ENCODE measurements at regions not wholly inside any gene's neighbourhood (a gene's known extent, or its start where the extent isn't known, plus 50 kb on each side); places are given as distances from the start of the nearest gene placed in this dataset.

DNA sequence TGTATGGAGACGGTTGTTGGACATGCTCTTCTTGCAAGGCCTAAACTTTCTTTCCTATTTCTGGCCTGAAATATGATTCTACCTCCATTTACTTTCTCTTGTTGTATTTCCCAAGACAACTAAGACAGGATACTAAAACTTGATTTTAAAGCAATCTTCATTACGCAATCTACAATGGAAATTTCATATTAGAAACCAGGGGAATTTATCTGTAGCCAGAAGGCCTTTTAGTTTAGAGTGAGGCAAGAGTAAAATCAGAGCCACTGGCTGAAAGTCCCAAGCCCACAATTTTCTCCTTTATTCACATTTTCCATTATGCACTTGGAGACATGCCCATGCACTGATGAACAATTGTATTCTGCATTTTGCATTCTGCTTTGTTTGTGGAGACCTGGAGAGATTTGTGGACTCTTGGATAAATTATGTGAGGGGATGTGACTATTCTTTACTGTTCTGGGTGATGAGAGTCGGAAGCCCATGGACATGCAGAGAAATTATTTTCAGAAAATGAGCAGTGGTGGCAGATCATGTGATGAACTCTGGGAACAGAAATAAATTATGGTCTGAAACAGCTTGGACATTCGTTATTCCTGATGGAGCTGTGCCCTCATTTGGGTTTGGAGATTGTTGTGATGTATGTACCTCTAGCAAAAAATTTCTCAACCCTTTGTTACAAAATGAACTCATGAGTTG lies 336.8 kb downstream of the SEC16B start:
- no peak for DNase-seq

DNA sequence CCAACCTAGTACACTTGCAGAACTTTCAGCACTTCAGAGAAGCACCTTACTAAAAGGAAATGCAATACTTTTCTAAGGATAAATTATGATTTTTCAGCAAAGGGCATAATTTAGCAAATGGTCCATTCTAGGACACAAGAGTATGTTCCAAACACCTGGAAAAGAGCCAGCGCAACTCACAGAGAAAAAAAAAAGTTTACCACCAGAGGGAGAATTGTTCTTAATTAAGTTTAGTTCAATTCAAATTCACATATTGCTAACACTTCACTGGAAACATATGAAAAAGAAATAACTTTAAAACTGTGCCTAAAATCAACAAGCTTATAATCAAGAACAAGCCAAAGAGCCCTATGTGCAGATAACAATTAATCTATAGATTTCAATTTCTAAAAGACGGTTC lies 338.1 kb downstream of the SEC16B start:
- DNase-seq = no peak

DNA sequence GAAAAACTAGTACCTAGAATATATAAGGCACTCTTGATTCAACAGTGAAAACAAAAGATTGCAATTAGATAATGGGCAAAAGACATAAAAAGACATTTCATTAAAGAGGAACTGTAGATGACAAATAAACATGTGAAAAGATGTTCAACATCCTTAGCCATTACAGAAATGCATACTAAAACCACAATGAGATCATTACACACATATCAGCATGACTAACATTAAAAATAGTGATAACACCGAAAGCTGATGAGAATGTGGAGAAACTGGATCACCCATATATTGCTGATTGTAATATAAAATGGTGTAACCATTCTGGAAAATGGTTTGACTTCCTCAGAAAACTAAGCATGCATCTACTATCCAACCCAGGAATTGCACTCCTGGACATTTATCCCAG lies 340.3 kb downstream of the SEC16B start:
- no peak for DNase-seq

DNA sequence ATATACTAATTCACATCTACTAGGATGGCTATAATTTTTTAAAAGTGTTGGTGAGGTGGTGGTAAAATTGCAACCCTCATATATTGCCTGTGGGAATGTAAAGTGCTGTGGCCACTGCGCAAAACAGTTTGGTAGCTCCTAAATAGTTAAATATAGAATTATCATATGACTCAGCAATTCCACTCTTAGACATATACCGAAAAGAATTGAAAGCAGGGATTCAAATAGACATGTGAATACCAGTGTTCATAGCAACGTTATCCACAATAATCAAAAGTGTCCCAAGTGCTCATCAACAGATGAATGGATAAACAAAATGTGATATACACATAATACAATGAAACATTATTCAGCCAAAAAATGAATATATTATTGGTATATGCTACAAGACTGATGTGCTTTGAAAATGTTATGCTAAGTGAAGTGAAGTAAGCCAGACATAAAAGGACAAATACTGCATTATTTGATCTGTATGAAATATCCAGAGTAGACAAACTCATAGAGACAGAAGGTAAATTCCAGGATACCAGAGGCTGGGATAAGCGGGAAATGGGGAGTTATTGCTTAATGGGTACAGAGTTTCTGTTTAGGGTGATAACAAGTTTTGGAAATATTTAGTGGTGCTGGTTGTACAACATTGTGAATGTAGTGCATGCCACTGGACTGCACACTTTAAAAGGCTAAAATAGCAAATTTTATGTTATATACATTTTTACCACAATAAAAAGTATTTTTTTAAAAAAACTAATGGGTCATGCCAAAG lies 342.5 kb downstream of the SEC16B start:
- no peak for DNase-seq

DNA sequence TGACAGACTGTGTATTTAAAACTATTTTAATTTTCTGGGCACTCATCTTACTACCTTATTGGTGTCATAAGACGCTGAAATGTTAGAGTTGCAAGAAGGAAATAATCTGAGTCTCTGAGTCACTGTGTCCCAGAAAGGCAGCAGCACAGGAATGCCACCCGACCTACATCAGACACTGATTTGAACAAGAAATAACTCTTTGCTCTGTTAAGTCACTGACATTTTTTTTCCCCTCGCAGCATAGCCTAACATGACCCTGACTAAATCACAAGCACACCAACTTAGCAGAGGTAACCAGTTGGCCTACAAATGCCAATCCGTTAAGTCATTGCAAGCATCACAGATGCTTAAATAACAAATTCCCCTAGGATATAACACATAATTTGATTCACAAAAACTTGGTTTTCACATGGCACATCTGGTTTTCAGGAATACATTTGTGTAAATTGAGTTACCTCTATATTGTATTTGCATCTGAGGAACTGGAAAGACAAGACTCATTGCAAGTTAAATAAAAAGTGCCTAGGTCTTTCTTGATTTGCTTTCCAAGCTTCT lies 349.1 kb downstream of the SEC16B start:
- no peak for DNase-seq

DNA sequence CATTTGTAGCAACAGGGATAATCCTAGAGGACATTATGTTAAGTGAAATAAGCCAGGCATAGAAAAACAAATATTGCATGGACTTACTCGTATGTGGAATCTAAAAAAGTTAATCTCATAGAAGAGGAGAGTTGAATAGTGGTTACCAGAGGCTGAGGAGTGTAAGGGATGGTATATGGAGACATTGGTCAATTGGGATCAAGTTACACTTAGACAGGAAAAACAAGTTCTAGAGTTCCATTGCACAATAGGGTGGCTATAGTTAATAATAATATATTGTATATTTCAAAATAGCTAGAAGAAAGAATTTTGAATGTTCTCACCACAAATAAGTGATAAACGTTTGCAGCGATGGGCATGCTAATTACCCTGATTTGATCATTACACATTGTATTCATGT lies 354.6 kb downstream of the SEC16B start:
- no peak for DNase-seq

DNA sequence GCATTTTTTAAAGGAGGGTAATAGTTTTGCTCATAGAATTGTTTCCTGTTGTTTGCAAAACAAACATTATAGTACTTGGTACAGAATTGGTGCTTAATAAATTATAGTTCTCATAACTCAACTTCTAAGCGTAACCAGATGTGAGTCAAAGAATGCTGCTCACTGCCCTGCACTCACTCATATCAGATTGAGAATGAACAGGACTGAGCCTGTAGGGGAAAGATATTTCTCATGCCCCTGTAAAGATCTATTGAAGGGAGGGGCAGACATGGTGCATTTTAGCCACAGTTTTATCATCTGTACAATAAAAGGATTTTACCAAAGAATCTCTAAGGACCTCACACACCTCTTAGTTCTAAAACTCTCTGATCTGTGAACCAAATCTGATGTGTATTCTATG lies 358.5 kb downstream of the SEC16B start:
- DNase-seq = no peak

DNA sequence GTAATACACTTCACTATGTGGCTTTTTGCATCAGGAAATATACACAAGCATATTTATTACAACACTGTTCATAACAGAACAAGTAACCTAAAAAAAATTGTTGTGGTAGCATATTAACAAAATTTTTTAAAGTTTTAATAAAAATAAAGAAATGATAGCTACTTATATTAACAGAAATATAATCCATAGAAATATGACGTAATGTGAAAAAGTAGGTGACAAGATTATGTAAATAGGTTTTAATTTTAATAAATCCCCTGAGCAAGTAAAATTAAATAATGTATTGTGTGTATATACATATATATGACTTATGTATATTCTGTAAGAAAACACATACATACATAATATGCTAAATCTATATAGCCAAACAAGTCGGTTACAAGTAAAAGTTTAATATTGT lies 359.9 kb downstream of the SEC16B start:
- DNase-seq = no peak

DNA sequence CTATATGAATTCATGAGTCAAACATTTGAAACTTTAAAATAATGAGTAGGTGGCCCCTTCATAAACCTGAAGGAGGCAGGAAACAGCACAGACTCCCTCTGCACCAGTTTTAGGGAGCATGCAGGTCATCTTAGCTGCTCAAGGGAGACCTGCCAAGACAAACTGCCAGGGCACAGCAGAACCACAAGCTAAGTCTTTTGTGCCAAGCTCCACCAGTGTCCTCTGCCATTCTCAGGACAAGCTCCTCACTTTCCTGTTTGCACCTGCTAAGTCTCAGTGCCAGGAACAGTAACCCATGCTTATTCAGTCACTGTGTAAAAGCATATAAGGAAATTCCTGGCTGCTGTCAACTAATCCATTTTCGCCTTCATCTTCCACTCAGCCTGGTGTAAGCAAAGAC lies 368.9 kb downstream of the SEC16B start:
- DNase-seq = no peak

DNA sequence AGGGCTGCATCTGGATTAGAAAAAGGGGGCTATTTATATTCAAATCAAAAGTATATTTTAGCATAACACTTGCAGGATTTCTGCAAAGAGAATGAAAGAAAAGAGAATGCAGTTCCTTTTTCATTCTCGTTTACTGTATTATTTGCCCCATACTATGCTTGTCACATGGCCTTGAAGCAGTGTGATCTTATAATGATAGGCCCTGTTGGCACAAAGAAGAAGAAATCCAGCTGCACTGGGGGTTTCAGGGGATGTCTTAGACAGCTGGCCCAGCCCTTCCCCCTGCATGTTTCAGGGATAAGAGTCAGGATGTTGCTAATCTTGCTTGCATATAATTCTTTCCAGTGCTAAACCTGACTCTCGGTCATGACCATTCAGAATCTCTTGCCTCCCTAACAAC lies 369.5 kb downstream of the SEC16B start:
- no peak for DNase-seq

DNA sequence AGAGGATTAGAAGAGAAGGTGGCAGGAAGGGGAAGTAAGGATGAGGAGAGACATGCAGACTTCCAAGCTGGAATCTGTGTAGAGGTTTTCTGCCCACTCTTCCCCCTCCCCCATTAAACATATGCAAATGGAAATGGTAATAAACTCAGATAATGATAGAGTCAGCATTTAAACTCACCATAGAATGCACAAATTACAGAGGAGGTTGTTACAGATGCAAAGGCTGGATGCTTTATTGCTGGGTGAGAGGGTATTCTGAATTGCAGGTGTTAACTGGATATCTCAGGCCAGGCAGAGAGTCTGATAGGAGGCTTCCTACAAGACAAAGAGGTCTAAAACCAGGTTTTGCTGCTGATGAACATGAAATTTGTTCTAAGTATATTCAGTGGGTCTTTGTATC lies 372.5 kb downstream of the SEC16B start:
- no peak for DNase-seq

DNA sequence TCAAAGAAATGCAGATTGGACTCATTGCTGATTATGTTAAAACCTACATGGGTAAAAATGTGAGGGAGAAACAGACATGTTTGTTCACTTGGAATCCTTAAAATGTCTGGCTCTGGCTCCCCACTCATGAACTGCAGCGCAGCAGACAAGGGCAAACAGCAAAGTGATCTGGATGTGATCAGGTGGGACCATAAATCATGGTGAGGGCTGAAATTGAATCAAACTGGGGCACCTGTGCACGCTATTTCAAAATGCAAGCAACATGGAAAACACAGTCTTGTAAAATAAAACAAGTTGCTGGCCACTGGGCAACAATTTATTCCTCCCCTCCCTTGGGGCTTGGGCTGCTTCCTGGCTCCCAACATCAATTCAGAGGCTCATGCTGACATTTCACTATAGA lies 373.4 kb downstream of the SEC16B start:
- no peak for DNase-seq

DNA sequence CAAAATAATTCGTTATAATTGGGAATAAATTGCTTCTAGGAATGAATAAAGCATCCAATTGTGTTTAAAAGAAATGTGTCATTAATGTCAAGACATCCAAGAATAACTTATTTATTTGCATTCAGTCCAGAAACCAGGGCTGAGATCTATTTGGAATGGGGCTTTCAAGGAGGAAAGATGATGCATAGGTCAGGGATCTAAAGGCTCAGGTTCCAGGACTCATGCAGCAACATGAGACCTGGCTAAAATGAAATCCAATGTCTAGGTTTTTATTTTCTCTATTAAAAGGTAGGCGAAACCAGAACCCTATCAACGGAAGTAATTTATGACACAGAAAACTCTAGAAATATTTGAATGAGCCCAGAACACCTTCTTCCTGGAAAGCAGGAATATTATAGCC lies 376.8 kb downstream of the SEC16B start:
- no peak for DNase-seq

DNA sequence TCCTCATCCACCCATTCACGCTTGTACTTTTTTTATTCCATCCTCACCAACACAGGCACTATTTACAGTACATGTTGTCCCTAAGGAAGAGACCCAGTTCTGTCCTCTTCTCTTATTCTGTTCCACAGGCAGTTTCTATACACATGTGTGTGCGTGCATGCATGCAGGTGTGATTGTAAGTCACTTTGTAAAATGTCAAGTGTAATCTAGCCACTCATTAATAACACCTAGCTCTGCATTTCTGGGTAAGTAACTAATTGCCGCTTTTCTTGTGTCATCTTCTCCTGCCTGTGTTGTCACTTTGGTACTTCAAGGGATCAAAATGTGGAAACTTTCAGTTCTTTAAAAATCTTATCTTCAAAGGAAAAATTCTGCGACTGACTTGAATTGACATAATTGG lies 377.2 kb downstream of the SEC16B start:
- DNase-seq = no peak

DNA sequence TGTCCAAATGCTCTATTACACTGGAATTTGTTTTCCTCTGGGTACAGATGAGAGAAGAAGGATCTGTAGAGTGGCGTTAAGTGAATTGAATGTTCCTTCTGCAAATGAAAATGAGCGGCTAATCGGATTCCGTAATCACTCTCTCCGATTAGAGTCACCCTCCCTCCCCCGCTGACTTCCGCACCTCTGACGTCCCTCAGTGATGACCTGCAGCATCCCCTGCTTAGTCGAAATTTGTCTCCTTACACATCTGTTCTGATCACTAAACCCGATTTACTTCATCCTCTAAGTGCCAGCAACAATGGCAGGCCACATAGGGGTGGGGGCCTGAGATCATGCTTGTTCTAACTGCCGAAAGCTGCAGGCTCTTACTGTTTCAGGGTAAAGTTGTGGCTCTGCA lies 378.7 kb downstream of the SEC16B start:
- no peak for DNase-seq

DNA sequence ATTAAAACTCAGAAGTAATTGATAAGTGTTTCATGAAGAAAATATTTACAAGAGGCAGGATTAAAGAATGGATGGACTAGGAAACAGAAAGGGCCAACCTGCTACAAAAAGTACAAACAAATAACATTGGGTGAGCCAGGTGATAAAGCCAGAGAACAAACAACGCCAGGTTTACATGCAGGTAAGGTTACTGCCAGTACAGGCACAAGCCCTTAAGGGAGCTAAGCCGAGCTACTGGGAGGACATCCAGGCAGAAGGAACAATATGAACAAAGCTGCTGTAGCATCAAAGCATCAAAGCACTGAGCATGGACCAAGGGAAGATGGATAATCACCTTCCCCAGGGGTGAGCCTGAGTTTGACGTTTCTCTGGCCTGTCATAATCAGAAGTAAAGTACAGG lies 380.7 kb downstream of the SEC16B start:
- DNase-seq = no peak

DNA sequence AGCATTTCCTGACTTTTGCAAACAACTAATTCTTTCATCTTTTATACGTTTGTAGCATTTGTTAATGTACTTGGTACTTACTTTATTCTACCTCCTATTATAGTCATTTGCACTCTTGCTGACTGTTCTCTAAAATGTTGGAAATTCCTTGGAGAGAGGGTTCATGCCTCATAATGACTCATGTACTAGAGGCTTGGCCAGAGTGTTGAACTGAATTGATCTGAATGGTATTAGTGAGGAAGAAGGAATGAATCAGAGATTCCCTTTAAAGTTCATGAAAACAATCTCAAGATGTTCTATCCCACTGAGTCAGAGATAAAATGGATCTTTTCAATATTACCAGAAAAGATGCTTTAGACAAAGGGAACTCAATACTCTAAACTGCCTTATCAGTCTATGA lies 383.4 kb downstream of the SEC16B start:
- no peak for DNase-seq

DNA sequence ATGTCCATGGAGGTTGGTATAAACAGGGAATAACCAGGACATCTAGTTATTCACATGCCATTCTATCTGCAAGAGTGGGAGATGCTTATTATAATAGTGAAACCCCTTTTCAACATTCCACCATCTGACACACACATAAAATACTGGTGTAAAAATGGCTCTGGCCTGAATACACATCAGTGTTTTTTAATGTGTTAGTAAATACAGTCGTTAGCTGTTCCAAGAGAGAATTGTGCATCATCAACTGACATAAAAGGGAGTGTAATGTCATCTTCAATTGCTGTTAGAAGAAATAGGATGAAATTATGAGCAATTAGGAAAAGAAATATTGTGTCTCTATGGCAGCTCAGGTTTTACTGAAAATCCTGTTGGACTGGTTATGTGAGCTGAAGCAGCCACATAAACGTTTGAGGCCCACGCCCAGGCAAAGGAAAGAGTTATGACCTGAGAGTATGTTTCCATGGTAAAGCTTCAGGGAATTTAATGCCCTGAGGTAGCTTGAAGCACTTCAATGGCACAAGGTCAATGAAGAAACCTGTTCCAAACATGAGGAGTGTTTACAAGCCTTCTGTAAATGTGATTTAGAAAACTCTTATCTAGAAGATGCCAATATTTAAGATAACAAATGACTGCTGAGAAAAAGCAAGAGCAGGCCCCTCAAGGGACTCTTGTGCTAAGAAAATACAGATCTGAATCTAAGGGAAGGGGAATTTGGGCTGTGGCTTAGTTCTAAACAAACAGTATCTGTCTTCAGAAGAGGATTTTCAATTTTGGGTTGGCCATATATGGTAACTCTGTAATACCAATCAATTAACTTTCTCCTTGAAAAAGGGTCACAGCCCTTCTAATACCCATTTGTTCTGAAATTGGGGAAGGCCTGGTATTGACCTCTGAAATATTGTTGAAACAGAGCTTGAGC lies 384.3 kb downstream of the SEC16B start:
- DNase-seq = no peak

DNA sequence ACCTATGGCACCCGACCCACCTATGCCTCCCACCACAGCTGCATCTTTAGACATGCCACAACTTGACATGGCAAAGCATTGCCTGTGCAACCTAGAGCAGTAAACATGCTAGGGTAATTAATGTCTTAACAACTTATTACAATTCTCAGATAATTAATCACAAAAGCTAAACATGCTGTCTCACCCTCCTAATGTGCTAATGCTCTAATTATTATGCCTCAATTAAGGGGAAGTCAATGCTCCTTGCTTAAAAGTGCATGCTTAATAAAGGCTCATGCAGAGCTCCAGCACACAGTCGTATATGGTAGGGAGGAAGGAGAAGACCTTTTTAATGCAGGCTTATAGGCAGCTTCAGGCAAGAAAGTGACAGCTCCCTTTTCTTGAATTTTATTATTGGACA lies 396.0 kb downstream of the SEC16B start:
- no peak for DNase-seq

DNA sequence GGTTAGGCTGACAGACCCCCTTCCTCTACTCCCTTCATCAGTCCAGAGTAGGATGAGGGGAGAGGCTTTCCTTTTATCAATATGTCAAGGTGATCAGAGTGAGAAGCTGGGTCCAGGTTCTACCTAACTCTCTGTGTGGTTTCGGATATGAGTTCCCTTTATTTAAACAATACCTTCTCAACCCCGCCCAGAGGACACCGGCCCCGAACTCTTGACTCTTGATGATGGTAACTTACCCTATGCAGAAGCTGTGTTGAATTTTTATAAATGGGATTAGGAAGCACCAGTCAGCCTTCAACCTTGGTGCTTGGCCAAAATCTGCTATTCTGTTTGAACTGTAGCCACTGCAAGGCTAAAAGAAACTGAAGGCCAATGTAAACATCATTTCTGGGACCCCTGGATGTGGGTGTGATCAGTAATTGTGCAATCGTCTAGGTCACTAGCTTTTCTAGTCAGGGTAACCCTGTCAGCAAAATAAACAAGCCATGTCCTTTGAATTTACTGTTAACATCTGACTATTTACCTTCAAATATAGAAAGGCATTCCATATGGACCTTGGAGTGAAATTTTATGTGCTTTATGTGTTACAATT lies 398.3 kb downstream of the SEC16B start:
- no peak for DNase-seq

DNA sequence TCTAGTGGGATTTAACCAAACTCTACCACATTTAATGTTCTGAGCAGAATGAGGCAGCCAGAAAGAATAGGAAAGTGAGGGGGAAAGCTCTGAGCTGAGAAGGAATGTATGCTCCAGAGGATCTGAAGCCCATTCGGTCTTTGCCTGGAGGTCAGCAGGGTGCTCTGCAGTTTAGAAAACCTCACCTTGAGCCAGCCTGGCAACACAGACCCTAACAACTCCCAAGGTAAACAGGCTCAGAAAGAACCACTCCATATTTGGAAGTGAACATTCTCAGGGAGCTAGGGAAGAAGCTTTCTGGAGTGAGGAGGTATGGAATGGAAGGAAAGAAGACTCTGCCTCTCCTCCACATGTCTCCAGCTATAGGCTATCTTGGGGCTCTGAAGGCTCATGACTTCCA lies 398.8 kb downstream of the SEC16B start:
- DNase-seq = no peak

DNA sequence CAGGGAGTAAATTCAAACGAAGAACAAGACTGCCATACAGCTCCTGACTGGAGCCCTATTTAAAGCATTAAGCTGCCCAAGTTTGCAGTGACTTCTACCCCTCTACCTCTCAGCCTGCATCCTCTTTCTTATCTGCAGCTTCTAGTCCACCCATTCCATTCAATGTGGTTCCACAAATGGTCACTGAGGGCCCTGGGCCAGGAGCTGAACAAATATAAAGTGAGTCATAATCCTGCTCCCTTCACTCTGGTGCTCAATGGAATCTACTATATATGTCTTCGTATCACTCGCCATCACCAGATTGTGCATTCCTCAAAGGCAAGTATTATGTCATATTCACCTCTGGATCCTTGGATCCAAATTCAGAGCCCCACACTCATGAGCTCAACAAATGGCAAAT lies 398.7 kb downstream of the BRINP2 start:
- no peak for DNase-seq

DNA sequence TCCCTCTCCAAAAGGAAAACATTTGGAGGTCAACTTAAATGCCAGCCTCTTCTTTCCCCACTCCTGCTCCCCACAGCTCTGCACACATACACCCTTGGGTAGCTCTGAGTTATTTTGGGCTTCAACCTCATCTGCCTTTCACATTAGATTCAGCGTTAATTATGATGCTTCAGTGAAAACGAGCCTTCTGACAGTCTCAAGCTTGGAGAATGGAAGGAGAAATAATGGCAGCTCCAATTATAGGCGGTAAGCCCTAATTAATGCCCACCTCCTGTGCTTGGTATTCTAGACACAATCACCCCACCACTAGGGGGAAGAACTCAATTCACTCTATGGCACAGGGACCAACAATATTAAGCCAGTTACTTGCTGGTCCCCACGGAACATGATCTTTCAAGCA lies 397.9 kb downstream of the BRINP2 start:
- DNase-seq = no peak
